Daoy (cell line): ENCODE measurements at regions not wholly inside any gene's neighbourhood (a gene's known extent, or its start where the extent isn't known, plus 50 kb on each side); places are given as distances from the start of the nearest gene placed in this dataset.

ENCODE experiments used
- DNase-seq: peaks from one replicate; pipeline ENCODE4 v3.0.0-alpha.2; 2015; ENCODE audit warnings: low read depth

DNA sequence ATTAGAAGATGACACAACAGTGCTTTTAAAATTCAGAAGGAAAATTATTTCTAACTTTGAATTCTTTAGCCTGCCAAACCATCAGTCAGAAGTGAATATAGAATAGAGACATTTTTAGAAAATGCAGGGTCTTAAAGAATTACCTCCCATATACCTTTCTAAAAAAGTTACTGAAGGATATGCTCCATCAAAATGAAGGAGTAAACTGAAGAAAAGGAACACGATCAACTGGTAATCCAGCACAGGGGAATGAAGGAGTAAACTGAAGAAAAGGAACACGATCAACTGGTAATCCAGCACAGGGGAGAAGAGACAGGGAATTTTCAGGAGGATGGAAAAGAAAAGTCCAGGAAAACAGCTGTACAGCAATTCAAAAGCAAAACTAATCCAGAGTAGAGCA lies 75.4 kb upstream of the LDLRAD3 start:
- DNase-seq, result no peak

DNA sequence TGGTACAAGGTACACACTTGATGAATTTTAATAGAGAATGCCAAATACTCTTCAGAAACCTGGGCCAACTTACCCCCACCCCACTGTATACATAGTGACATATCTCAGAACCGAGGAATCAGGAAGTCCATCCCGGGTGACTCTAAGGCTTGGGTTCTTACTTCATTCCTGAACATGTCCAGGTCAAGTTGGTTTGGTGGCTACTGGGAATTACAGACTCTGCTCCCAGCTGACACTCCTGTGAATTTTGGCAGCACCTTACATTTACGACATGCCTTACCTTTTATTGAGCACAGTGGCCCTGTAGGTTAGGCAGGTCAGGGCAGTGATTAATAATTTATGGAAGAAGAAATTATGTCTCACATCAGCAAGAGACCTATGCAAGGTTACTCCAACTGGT lies 70.1 kb upstream of the LDLRAD3 start:
- DNase-seq, result no peak

DNA sequence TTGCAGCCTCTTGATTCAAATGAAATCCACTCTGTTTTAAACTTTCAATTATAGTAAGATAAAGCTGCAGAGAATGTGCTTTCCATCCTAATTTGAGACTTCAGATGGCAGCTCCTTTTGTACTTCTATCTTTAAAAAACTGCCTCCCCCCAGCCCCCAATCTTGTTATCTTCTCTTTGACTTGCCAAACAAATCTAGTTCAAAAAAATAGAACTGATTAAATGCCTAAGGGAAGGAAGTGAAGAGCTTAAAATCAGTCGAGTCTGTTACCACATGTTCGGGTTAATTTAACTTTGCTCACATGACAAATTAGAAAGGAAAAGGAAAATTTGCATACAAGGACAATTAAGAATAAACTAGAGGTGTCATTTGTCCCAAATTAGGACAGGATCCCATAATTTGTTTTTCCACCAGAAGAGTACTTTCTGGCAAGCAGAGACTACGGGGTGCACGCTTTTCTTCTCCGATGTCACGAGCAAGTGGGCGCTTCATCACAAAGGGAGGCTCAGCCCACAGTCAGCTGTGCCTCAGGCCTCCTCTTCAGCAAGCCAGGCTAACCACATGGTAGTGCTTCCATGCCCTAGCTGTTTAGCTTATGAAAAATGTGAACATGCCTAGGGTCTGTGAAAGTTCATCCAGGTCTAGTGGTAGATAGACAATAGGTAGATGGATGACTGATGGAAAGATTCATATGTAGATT lies 69.0 kb upstream of the LDLRAD3 start:
- no peak for DNase-seq

DNA sequence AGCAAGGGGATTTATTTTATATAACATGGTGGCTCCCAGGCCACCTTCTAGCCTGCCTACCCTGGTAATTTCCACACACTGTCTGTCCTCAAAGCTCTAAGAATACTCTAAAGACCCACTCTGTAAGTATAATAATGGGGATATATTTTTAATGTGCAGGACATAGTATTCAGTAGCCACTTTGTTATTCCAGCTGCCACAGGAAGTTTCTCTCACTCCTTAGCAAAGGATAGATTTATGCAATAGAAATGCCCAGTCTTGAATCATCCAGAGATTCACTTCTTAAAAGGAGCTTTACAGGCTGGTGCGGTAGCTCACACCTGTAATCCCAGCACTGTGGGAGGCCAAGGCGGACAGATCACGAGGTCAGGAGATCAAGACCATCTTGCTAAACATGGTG lies 68.4 kb upstream of the LDLRAD3 start:
- no peak for DNase-seq

DNA sequence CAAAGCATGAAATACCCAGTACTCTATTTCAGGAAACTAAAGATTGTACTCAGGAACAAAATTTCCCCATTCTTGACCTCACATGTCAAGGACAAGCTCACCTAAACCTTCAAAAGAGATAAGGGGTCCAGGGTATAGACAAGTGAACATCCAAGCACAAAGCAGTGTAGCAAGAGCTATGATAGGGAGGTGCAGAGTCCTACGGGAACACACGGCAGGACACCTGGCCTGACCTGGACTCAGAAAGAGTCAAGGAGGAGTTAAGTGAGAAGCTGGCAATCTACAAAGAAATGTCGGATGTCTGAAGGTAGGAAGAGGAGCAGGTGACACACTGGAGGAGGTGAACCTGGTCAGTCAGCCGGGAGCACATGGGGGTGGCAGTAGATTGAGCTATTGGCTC lies 67.1 kb upstream of the LDLRAD3 start:
- DNase-seq, result no peak

DNA sequence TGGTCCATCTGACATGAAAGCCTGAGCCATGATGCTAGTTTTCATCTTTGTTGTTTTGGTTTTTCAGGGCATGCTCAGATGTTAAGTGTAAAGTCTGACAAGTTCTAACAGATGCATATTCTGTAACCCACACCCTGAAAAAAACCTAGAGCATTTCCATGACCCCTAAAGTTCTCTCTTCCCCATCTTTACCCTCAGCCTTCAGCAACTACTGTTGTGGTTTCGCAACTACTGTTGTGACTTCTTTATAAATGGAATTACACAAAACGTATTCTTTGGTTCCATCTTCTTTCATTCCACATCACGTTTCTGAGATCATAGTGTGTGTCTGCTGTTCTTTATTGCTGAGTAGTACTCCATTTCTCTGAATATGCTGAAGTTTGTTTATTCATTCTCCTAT lies 65.1 kb upstream of the LDLRAD3 start:
- no peak for DNase-seq

DNA sequence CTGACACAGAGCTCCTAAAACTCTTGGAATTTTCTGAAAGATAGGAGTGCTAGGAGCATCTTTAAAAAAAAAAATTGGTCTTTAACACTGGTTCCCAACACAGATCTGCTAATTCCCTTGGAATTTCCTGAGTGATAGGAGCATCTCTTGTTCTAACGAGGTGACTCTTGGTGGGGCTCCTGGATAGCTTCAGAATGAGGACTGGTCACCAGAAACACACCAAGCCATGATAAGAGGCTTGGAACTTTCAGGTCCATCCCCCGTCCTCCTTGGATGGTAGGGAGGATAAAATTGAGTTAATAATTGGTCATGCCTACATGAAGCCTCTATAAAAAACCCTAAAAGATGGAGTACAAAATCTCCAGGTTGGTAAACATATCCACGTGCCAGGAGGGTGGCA lies 64.5 kb upstream of the LDLRAD3 start:
- no peak for DNase-seq

DNA sequence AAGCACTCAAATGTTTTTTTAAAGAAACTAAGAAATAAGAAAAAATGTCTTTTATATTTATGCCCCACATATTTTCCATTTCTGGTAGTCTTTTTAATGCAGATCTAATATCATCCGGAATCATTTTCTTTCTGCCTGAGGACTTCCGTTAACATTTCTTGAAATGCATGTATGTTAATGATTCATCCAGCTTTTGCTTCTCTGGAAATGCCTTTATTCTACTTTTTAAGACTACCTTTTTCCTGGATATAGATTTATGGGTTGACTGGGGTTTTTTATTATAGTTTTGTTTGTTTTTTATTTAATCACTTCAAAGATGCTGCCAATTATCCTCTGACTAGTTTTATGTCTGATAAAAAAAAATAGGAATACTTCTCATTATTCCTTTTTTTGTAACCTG lies 57.1 kb upstream of the LDLRAD3 start:
- no peak for DNase-seq

DNA sequence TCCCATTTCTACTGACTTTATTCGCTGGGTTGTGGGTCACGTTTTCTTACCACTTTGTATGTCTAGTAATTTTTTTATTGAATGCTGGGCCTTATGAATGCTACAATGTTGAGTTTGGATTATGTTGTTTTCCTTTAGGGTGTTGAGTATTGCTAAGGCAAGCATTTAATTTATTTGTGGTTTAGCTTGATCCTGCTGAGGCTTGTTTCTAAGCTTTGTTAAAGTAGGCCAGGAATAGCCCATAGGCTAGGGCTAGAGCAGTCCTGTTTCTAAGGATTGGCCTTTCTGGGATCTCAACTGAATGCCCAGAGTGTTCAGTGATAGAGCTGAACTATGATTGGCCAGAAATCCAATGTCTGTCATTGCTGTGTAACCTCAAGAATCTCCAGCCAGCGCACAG lies 56.1 kb upstream of the LDLRAD3 start:
- DNase-seq, result no peak

DNA sequence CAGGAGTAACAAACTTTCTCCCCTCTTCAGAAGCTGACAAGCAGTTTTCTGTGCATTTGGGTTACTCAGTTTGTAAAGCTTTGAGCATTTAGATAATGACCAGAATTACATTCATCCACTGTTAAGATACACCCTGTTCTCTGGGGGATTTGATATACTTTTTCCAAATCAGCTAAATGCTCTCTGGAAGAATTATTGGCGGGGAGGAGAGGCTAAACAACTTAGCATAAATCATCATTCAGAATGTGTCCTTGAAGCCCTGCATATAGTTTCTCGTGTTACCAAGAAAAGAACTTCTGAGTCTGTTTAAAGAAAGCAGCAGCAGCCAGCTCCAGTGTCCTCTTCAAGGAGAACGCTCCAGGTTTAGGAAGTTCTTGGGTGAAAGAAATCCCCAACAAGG lies 54.9 kb upstream of the LDLRAD3 start:
- DNase-seq, result no peak

DNA sequence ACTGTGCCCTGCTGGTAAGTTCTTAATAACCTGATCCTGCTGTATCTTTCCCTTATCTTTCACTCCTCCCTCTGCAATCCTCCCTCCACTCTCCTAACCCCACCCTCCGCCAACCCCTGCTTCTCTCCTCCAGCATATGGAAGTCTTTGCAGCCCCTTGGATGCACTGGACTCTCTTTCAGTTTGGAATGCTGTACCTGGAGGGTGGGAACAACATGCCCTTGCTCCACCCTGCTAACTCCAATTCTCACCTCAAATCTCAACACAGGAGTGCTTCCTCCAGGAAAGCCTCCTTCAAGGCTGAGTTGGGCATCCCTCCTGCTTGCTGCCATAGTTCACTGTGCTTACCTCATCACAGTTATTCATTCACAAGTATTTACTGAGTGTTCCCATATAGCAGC lies 52.8 kb upstream of the LDLRAD3 start:
- no peak for DNase-seq

DNA sequence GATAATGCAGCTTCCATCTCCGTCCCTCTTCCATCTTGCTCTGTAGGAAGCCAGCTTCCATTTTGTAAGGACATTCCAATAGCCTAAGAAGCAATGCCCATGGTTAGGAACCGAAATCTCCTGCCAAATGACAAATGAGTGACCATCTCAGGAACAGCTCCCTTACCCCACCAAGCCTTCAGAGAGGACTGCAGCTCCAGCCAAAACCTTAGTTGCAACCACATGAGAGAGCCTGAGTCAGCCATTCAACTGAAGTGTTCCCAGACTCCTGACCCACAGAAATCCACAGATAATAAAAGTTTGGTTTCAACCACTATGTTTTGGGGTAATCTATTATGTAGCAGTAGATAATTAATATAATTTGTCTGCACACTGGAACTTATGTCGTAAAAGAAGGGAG lies 51.7 kb upstream of the LDLRAD3 start:
- no peak for DNase-seq

DNA sequence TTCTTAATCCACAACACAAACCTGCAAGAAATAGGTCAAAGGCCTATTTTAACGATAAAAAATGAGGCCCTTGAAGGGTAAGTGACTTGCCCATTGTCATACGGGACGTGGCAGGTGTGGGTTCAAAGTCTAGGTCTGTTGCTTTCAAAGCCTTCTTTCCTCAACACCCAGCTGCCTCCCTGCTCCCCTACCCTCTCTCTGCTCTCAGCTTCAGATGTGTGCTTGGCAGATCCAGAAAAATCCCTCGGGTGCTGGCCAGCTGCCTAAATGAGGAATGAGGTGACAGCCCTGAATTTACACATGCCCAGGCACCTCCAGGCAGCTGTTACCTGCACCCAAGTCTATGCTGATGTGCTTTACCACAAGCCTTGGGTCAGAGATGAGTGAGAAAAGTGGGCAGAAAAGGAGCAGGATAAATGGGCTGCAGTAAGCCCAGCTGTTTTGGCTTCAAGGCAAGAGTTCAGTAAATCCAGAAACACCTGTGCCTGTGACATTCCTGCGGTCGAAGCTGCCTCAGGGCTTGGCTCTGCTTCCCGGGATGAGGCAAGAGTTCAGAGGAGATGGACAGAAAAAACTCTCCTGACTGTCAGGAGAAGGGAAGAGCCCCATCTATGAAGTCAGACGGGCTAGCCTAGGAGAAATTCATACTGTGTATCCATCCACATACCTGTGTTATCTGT lies 49.9 kb upstream of the LDLRAD3 start:
- peak; percentile 50 for DNase-seq
